ENCODE measurements at regions not wholly inside any gene's neighbourhood (a gene's known extent, or its start where the extent isn't known, plus 50 kb on each side); places are given as distances from the start of the nearest gene placed in this dataset.
"Not testable (repeated sequence)": the region's sequence is repeated elsewhere in the genome, so short reads cannot be mapped to it uniquely, and the experiment has no call there.

DNA sequence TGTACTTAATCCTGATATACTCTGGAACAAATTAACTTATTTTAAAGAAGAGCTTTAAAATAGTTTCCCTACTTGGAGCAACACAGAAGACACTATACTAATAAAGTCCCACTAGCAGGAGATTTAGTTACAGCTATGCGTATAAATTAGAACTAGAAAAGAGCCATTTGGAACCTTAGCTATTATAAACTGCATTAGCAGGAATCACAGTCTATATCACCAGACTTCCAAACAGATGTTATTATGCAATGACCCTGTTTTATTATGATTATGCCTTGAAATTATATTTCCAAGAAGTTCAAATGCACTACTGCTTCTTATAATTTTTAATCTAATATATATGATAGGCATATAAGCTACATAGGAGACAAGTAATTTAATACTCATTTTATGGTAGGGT, 95.5 kb upstream of the WDR44 start:
- no peak for DNase-seq (ENCODE audit: low read depth)
- H3K4me3 ChIP-seq (ENCODE audit: low read depth, low read length), result no peak overlapping the region

- DNase-seq (ENCODE audit: low read depth), result no peak
- H3K4me3 ChIP-seq (ENCODE audit: low read depth, low read length), result no peak overlapping the region
These were observed 94.6 kb upstream of the WDR44 start for GRCh38 chrX:118251271-118251670.

DNA sequence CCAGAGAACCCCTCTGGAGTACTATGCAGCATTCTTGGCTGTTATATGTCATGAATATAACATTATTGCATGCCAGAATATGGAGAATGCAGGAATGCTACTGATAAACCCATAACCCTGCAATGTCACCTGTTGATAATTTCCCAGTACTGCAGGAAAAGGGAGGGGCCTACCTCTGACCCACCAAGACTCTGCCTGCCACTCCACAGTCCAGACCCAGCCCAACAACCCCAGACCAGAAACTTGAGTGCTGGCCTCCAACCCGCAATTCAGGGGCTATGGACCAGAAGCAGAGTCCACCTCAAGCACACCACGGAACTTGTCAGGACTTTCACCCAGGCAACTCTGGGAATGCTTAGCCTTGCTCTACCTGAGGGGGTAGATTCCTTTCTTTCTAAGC, 92.9 kb upstream of the WDR44 start:
- no peak overlapping the region for H3K4me3 ChIP-seq (ENCODE audit: low read depth, low read length)
- no peak for DNase-seq (ENCODE audit: low read depth)

DNA sequence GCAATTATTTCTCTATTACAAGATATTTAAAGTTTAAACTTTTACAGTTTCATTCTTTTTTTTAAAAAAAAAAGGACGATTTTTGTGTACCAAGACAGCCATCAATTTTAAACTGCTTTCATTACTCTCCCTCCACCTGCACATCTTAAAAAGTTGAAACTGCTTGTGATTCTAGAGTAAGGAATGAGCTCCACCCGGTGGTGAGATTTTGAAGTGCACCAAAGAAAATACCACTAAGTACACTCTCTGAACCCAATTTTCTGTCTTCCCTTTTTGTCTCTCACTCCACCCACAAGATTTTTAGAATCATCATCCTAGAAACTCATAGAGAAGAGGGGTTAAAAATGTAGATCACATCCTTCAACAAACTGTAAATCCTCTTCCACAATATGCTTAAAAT, 91.3 kb upstream of the WDR44 start:
- DNase-seq (ENCODE audit: low read depth), result no peak
- H3K4me3 ChIP-seq (ENCODE audit: low read depth, low read length), result no peak overlapping the region

DNA sequence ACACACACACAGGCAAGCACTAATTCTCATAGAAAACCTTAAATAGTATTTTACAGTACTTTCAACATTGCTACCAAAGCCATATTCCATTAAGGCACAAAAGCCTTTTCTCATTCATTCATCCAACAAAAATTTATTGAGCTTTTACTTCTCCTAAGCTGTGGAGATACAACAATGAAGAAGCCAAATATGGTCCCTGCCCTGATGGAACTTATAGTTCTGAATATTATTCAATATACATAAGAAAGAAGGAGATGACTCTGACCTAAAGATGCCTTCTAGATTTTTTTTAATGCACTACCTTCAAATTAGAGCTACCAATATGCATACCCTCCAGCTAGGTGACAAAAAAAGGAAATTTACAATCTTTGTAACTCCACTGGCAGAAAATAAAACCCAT, 90.0 kb upstream of the WDR44 start:
- DNase-seq (ENCODE audit: low read depth), result no peak
- H3K4me3 ChIP-seq (ENCODE audit: low read depth, low read length), result no peak overlapping the region

DNA sequence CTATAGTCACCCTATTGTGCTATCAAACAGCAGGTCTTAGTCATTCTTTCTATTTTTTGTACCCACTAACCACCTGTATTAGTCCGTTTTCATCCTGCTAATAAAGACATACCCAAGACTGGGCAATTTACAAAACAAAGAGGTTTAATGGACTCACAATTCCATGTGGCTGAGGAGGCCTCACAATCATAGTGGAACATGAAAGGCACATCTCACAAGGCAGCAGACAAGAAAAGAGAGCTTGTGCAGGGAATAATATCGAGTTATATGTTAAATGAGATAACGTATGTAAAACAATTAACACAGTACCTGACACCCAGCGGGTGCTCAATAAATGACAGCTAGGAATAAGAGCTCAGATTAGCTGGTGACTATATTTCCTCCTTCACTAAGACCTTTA, 88.1 kb upstream of the WDR44 start:
- no peak for DNase-seq (ENCODE audit: low read depth)
- H3K4me3 ChIP-seq (ENCODE audit: low read depth, low read length), result no peak overlapping the region

GRCh38 chrX:118259213-118259612, 86.7 kb upstream of the WDR44 start:
- no peak for DNase-seq (ENCODE audit: low read depth)
- H3K4me3 ChIP-seq (ENCODE audit: low read depth, low read length), result no peak overlapping the region

DNA sequence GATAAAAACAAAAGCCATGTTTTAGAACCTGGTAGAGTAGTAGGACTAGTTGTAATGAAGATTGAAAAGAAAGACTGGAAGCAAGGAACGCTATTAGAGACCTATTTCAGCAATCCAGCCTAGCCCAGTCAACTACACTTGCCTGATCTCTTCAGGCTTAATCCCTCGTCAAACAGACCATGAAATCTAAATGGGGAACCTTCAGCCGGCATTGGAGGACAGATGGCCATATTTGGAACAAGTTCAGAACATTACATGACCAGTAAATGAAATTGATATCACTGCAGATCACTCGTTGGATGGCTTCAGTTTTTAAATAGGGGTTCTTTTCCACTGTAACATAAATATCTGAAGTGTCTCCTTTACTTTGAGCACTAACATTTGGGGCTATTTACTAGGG, 84.8 kb upstream of the WDR44 start:
- DNase-seq (ENCODE audit: low read depth), result no peak
- H3K4me3 ChIP-seq (ENCODE audit: low read depth, low read length), result no peak overlapping the region

- DNase-seq (ENCODE audit: low read depth), result no peak
- H3K4me3 ChIP-seq (ENCODE audit: low read depth, low read length), result no peak overlapping the region
These were observed 74.1 kb upstream of the WDR44 start for GRCh38 chrX:118271775-118272174.

- DNase-seq (ENCODE audit: low read depth), result no peak
- H3K4me3 ChIP-seq (ENCODE audit: low read depth, low read length), result no peak overlapping the region
These were observed 73.7 kb upstream of the WDR44 start for GRCh38 chrX:118272242-118272641.

DNA sequence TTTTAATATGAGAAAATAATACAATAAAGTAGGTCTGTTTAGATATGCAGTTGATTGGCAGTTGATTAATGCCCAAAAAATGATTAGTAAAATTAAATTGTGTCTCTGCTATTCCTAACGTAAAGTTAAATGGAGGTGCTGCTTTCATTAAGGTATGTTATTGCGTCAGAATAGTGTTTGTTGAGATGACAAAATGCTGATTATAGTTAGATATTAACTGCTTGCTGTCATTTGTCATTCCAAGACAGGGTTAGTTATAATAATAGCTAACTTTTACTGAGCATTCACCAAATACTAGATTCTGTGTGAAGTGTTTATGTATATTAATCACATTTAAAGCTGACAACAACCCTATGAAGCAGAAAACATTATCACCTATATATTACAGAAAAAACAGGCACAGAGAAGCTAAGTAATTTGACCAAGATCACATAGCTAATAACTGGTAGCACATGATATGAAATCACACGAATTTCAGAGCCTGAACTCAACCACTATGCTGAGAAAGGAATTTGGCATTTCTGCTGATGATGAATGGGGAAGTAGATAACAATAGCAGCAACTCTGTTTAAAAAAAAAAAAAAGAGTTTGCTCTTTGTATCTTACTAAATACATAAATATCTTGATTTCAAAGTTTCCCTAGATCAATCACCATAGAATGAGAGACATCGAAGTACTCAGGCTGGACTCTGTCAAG, 59.7 kb upstream of the WDR44 start:
- no peak for DNase-seq (ENCODE audit: low read depth)
- no peak overlapping the region for H3K4me3 ChIP-seq (ENCODE audit: low read depth, low read length)

GRCh38 chrX:118295818-118296217, 50.1 kb upstream of the WDR44 start:
- not testable (repeated sequence) for DNase-seq (ENCODE audit: low read depth); H3K4me3 ChIP-seq (ENCODE audit: low read depth, low read length)
